NCI-H2171 (cell line): ENCODE measurements at regions not wholly inside any gene's neighbourhood (a gene's known extent, or its start where the extent isn't known, plus 50 kb on each side); places are given as distances from the start of the nearest gene placed in this dataset.
A peak's percentile ranks its signal among the peaks of the same experiment; 100 is the strongest.

Experiments used
- DNase-seq: peaks from one replicate; lab custom pipeline; 2025; lab: John Stamatoyannopoulos, UW

DNA sequence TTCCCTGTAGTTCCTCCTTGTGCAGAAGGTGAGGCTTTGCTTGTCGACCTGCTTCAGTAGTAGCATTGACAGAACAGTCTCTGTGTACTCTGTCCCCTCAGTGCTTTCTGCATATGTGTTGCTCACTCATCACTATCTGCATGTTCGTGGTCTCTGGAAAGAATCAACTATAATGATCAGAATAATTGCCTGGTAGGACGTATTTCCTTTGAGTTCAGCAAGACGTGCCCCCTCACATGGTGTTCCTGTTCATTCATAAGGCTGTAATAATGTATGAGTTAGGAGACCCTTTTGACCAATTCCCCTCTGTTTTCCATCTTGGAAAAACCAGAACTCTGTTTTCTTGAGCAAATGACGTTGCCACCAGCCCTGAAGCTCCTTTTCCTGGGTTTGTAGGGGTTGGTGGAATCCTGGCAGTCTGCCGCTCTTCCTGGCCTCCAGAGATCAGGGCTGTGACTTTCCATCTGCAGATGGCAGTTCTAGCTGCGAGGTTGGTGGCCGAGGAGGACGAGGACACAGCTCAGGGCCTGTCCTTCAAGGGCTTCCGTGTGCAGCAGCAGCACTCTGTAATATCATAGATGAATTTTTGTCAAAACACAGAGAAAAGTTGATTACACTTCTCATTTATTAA lies 61.9 kb downstream of the EXOSC2 start:
- DNase-seq, result no peak

GRCh38 chr9:130756037-130756436 lies 62.5 kb downstream of the EXOSC2 start:
- DNase-seq, result no peak

- no peak for DNase-seq
These were observed 63.0 kb downstream of the EXOSC2 start for GRCh38 chr9:130756455-130757152.

- no peak for DNase-seq
These were observed 66.2 kb downstream of the EXOSC2 start for GRCh38 chr9:130759738-130760137.

DNA sequence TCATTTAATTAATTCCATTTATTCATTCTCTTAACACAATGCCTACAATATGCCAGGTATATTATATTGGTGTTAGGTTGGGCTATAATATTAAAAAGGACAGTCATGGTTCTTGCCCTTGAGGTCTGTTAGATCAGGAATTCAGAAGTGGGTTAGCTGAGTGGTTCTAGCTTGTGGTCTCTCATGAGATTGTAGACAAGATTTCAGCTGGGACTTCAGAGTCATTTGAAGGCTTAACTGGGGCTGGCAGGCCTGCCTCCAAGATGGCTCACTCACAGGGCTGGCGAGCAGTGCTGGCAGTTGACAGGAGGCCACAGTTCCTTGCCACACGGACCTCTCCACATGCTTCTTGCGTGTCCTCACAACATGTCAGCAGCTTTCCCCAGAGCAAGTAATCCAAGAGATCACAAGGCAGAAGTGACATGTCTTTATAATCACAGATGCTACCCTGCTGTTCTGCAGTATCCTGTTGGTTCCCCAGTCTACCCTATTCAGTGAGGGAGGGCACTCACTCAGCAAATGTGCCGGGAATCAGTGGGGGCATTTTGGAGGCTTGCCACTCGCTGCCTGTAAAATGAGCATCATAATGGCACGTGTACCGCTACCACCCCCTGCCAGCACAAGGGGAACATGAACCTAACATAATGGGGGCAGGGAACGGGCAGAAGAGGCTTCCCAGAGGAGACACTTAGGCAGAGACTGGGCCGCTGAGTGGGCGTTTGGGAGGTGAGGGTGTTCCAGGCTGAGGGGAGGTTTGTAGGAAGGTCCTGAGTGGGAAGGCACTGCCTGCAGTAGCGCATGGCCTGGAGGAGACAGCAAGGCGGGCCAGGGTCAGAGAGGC lies 70.0 kb downstream of the EXOSC2 start:
- DNase-seq, result no peak

DNA sequence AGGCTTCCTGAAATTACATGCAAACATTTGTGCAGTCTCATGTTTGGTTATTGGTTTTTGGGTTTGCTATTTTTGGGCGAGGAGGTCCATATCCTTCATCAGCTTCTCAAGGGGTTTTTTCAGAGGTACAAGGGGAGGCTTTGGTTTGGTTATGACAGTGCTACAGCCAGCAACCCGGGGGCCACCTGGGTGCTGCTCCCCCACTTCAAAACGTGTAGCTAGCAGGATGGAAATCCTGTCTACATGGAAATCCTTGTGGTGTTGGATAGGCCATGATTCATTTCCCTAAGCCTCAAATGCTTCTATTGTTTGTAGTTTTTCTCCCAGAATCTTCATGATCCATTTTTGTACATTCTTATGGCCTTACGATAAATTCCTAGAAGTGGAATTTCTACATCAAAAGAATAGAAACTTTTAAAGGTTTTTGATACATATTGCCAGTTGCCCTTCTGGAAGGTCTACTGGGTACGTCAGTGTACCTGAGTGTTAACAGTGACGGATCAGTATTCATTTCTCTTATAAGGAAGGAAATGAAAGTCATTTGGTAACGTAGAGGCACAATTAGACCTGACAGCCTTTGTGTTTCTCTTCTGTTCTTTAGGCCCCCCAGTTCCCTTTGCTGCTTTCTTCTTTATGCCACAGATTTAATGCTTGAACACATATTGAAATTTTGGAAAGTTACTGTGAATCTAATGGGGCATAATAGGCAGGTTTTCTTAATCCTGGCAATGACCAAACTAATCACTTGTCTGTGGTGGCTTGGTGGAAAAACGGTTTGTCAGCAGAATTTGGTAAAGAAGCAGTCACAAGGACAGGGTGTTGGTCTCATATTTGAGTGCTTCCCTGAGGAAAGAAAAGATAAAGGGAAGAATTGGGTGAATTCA lies 69.7 kb upstream of the ABL1 start:
- DNase-seq, result no peak

DNA sequence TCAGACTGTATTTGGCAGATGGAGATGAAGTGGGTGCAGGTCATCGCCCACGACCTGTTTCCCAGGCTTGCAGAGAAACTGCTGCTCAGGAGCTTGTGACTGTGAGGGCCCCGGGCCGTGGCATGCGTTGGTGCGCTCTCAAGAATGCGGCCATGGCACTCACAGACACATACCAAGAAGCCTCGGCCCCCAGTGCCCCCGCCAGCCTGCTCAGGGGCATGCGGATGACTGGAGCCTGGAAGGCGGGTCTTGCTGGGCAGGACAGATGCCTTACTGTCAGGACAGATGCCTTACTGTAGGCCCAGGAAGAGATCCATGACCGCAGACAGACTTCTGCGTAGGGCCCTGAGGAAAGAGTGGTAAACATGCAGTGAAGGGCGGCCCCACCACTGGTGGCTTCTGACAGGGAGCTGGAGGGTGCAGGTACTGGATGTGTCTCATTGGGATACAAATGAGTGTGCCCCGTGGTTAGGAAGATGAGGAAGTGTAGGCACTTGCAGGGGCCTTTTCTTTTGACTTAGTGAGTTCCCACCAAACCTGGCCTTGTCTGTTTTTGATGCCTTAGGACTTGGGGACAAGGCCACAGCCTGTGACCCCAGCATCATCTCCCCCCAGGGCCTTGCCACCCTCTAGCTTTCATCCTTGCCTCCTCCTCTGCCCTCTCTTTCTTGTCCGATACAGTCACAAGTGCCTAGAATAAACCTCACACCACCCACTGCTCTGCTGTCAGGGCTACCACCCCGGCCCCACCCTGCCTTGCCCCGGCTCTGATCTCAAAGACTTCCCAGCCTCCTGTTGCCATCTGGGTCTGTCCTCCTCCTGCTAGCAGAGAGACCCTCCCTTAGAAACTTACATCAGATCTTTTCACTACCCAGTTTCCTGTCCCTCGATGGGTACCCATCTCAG lies 68.8 kb upstream of the ABL1 start:
- no peak for DNase-seq

GRCh38 chr9:130766927-130767307 lies 68.1 kb upstream of the ABL1 start:
- DNase-seq, result no peak

- no peak for DNase-seq
These were observed 66.8 kb upstream of the ABL1 start for GRCh38 chr9:130768265-130768664.

DNA sequence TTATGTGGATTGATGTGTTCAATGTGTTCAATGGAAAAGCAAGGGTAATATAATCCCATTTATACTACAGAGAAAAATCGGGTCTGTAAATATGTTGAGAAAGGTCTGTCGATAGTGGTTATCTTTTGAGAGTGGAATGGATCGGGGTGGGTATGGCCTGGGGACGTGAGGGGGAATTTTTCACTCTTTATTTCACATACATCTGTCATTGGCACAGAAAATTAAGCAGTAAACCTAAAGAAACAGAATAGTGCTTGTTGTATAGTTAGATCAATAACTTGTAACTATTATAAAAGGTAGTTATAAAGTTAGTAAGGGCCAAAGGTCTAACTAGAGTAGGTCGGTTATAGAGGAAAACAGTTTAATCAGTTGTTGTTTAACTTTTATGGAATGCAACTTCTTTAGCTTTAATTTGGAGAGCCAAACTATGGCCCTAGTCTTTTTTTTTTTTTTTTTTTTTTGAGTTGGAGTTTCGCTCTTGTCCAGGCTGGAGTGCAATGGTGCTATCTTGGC lies 66.1 kb upstream of the ABL1 start:
- no peak for DNase-seq

GRCh38 chr9:130770093-130770492 lies 65.0 kb upstream of the ABL1 start:
- no peak for DNase-seq

DNA sequence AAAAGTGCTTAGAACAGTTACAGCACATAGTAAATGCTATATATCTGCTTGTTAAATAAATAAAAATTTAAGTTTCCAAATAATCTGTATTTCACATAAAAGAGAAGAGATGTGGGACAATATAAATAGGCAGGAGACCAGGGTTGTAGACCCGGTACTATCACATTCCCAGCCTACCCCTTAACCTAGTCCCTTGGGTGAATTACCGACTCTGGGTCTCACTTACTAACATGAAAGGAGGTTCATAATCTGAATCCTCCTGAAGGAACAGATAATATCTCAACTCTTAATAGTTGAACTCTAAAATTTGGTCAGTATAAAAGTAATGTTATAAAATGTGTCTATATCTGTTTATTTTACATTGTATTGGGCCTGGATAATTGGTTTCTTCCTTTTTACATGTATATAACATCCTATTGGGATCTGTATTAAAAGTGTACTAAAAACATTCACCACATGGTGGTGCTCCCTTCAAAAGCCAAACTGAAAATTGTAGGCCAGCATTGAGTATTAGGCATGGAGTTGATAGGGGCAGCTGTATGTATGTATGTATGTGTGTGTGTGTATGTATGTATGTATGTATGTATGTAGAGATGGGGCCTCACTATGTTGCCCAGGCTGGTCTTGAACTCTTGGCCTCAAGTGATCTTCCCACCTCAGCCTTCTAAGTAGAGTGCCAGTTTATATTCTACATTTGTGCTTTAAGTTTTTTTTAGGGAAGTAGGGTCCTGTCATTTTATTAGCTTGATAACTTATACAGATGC lies 64.2 kb upstream of the ABL1 start:
- DNase-seq, result peak; percentile 16

GRCh38 chr9:130772185-130772584 lies 62.9 kb upstream of the ABL1 start:
- no peak for DNase-seq

DNA sequence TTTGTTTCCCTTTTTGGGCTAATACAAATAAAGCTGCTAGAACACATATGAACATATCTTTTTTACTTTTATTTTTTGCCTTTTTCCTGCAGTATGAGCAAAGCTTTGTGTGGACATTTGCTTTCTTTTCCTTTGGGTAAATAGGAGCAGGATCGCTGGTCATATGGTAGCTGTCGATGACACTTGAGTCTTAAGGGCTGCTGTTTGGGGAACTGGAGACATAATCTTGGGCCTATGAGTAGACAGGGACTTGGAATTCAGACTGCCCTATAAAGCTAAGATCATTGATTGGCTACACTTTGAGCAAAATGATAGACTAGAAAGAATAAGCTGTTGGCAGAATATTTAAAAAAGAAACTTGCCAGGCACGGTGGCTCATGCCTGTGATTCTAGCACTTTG lies 60.9 kb upstream of the ABL1 start:
- no peak for DNase-seq

GRCh38 chr9:130775336-130775991 lies 59.6 kb upstream of the ABL1 start:
- DNase-seq, result no peak

DNA sequence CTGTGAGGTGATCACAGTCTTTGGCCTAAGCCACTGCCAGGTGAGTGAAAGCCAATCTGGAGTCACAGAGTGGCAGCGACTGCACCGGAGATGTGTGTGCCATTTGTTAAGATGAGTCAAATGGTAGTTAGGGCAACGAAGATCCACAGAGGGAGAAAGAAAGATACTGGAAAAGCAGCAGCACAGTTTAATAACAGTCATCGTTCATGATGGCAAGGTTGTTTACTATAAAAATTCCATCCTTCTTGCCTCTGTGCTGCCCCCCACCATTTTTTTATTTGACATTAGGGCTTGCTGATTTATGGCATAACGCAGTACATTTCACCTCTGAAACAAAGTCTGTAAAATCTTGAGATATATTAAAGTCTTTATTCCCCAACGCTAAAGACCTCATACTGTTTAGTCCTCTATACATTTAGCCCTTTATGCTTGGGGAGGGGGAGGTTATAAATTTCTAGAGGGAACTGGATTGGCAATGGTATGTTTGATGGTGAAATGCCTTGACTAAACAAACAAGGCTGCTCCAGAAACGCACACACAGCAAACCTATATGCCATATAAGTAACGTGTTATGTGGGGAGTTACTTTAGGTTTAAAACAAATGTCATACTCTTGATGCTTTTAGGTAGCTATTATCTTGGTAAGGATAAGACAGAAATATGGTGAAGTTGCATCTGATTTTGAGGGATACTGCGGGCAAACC lies 55.8 kb upstream of the ABL1 start:
- DNase-seq, result no peak

GRCh38 chr9:130780415-130780814 lies 54.6 kb upstream of the ABL1 start:
- no peak for DNase-seq

GRCh38 chr9:130780865-130781504 lies 54.1 kb upstream of the ABL1 start:
- DNase-seq, result no peak
